22Rv1 (cell line): ENCODE measurements at regions not wholly inside any gene's neighbourhood (a gene's known extent, or its start where the extent isn't known, plus 50 kb on each side); places are given as distances from the start of the nearest gene placed in this dataset.
"Not testable (repeated sequence)": the region's sequence is repeated elsewhere in the genome, so short reads cannot be mapped to it uniquely, and the experiment has no call there.

ENCODE experiments used
- H3K27ac ChIP-seq: fragments of 450-650 bp; 2 replicates; pipeline ENCODE4 v1.5.1; 2017
- CTCF ChIP-seq: fragments of 450-650 bp; IDR thresholded peaks from 2 replicates; pipeline ENCODE4 v1.5.1; 2017; ENCODE audit warnings: mild to moderate bottlenecking
- ZFX ChIP-seq: fragments of 450-650 bp; IDR thresholded peaks from 2 replicates; pipeline ENCODE4 v1.6.1; 2017; ENCODE audit warnings: antibody characterized with exemption, borderline replicate concordance

- no peak overlapping the region for H3K27ac ChIP-seq
- TF ChIP-seq CTCF (no peak), ZFX (no peak)
These were observed 576.1 kb downstream of the SLCO4C1 start for GRCh38 chr5:101720033-101720432.

DNA sequence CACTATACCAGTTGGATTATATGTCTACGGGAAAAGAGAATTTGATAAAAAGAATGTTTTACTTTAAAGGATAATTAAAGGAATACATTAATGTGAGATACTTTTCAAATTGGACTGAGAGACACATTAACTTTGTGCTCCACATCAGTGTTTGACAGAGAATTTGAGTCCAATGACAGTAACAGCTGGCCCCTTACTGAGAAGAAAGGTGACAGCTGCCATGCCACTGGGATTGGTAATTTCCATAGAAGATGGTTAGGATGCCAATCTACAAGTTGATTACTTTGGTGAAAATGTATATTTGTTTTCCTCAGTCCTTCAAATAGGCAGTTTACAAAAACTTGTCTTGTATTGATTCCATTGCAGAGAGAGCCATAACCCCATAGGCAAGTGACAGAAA lies 578.4 kb downstream of the SLCO4C1 start:
- no peak for TF ChIP-seq ZFX
- no peak for TF ChIP-seq CTCF
- no peak overlapping the region for H3K27ac ChIP-seq

- no peak overlapping the region for H3K27ac ChIP-seq
- TF ChIP-seq CTCF (no peak), ZFX (no peak)
These were observed 579.1 kb downstream of the SLCO4C1 start for GRCh38 chr5:101716941-101717340.

GRCh38 chr5:101715790-101716189 lies 580.3 kb downstream of the SLCO4C1 start:
- not testable (repeated sequence) for H3K27ac ChIP-seq

- TF ChIP-seq CTCF: no peak
- no peak for TF ChIP-seq ZFX
- H3K27ac ChIP-seq: no peak overlapping the region
These were observed 606.8 kb downstream of the SLCO4C1 start for GRCh38 chr5:101689306-101689705.

GRCh38 chr5:101688156-101688555 lies 607.9 kb downstream of the SLCO4C1 start:
- H3K27ac ChIP-seq: no peak overlapping the region
- TF ChIP-seq ZFX (no peak), CTCF (no peak)

DNA sequence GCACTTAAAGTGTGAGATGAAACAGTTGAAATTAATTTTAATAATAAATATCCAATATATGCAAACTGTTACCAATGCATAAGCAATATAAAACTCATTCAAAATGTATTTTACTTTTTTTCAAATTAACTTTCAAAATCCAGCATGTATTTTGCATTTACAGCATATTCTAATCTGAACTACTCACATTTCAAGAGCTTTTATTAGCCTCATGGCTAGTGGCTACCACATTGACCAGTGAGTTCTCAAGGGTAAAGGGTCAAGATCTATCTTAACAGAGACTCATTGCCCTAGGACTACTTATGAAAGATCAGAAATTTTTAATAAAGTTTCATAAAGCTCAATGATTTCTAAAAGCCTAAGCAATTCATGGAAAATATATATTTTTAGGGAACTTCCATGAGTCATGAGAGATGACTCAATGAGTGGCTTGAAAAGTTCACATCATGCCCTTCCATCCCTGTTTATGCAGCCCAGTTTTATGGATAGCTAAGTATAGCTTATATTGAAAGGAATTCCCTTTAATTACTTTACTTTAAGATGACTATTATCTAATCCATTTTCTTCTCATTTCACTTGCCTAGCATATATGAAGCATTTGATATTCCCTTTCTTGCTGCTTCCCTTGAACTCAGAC lies 608.6 kb downstream of the SLCO4C1 start:
- no peak for TF ChIP-seq CTCF
- no peak overlapping the region for H3K27ac ChIP-seq

DNA sequence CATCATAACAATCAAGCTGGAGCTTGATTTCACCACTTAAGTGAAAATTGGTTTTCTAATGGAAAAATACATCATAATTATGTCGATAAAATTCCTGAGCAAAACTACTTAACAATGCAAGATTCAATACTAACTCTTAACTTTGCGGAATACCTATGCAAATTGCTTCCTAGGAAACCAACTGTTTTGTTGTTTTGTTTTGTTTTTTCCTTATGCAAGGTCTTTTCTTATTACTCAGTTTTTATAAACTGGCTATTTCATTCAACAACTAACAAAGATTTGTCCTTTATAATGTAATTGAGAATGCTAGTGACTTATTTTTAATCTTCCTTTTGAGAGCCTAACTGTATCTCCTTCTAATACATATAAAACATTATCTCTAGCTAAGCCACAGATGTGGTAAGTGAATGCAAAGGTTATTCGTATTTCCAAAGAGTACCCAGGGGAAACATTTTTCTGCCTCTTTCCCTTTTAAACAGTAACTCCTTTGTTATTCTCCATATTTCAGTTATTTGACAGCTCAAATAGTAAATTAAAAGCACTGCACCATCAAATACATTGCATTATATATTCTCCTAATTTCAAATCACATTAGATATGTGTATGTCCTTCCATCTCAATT lies 609.4 kb downstream of the SLCO4C1 start:
- H3K27ac ChIP-seq: no peak overlapping the region
- TF ChIP-seq CTCF (no peak), ZFX (no peak)
